ENCODE measurements at regions not wholly inside any gene's neighbourhood (a gene's known extent, or its start where the extent isn't known, plus 50 kb on each side); places are given as distances from the start of the nearest gene placed in this dataset.
A peak's percentile ranks its signal among the peaks of the same experiment; 100 is the strongest.
"Not testable (repeated sequence)": the region's sequence is repeated elsewhere in the genome, so short reads cannot be mapped to it uniquely, and the experiment has no call there.

GRCh38 chr6:27812078-27812804 is 100.0 kb downstream of the OR2B2 start:
- no peak for DNase-seq
- H3K27ac ChIP-seq (ENCODE audit: insufficient read depth, low read length, poor library complexity, severe bottlenecking): no peak overlapping the region
- no peaks in the 10 kb centered on the region for H3K27me3 ChIP-seq (replicated peaks; ENCODE audit: control insufficient read depth, insufficient read depth, low read length, poor library complexity, severe bottlenecking)
- no peaks in the 10 kb centered on the region for H3K36me3 ChIP-seq (ENCODE audit: control insufficient read depth, insufficient read depth, low read length)
- no peaks in the 10 kb centered on the region for H3K9me3 ChIP-seq (ENCODE audit: control insufficient read depth, low read length)
- peaks cover 16% of the 10 kb centered on the region for H3K4me1 ChIP-seq (ENCODE audit: control insufficient read depth, insufficient read depth, low read length, poor library complexity, severe bottlenecking)
- no peak overlapping the region for H3K4me3 ChIP-seq (ENCODE audit: insufficient read depth, low read depth, low read length, poor library complexity, severe bottlenecking)

DNA sequence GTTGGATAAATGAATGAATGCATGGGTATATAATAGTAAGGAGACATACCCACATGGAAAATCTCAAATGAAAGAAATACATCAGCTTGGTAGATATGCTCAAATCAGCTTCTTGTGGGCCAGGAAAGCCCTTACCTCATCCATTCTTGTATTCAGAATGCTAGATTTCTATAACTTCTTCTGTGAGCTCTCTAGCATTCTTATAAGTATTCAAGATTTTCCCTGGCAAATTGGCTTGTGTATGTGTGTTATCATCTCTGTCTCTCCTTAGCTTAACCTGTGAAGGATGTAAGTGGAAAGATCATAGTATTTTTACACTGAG is 100.8 kb downstream of the OR2B2 start:
- H3K27ac ChIP-seq (ENCODE audit: insufficient read depth, low read length, poor library complexity, severe bottlenecking): no peak overlapping the region
- no peak for DNase-seq
- H3K9me3 ChIP-seq (ENCODE audit: control insufficient read depth, low read length): no peaks in the 10 kb centered on the region
- H3K36me3 ChIP-seq (ENCODE audit: control insufficient read depth, insufficient read depth, low read length): no peaks in the 10 kb centered on the region
- no peak overlapping the region for H3K4me3 ChIP-seq (ENCODE audit: insufficient read depth, low read depth, low read length, poor library complexity, severe bottlenecking)
- H3K27me3 ChIP-seq (replicated peaks; ENCODE audit: control insufficient read depth, insufficient read depth, low read length, poor library complexity, severe bottlenecking): no peaks in the 10 kb centered on the region
- H3K4me1 ChIP-seq (ENCODE audit: control insufficient read depth, insufficient read depth, low read length, poor library complexity, severe bottlenecking): peaks cover 21% of the 10 kb centered on the region

GRCh38 chr6:27810768-27811450 is 101.3 kb downstream of the OR2B2 start:
- H3K27ac ChIP-seq (ENCODE audit: insufficient read depth, low read length, poor library complexity, severe bottlenecking): peak overlapping the region; percentile 76
- H3K4me1 ChIP-seq (ENCODE audit: control insufficient read depth, insufficient read depth, low read length, poor library complexity, severe bottlenecking): peaks cover 21% of the 10 kb centered on the region
- H3K36me3 ChIP-seq (ENCODE audit: control insufficient read depth, insufficient read depth, low read length): no peaks in the 10 kb centered on the region
- DNase-seq: no peak
- H3K9me3 ChIP-seq (ENCODE audit: control insufficient read depth, low read length): no peaks in the 10 kb centered on the region
- no peaks in the 10 kb centered on the region for H3K27me3 ChIP-seq (replicated peaks; ENCODE audit: control insufficient read depth, insufficient read depth, low read length, poor library complexity, severe bottlenecking)
- H3K4me3 ChIP-seq (ENCODE audit: insufficient read depth, low read depth, low read length, poor library complexity, severe bottlenecking): peak overlapping the region; percentile 80

DNA sequence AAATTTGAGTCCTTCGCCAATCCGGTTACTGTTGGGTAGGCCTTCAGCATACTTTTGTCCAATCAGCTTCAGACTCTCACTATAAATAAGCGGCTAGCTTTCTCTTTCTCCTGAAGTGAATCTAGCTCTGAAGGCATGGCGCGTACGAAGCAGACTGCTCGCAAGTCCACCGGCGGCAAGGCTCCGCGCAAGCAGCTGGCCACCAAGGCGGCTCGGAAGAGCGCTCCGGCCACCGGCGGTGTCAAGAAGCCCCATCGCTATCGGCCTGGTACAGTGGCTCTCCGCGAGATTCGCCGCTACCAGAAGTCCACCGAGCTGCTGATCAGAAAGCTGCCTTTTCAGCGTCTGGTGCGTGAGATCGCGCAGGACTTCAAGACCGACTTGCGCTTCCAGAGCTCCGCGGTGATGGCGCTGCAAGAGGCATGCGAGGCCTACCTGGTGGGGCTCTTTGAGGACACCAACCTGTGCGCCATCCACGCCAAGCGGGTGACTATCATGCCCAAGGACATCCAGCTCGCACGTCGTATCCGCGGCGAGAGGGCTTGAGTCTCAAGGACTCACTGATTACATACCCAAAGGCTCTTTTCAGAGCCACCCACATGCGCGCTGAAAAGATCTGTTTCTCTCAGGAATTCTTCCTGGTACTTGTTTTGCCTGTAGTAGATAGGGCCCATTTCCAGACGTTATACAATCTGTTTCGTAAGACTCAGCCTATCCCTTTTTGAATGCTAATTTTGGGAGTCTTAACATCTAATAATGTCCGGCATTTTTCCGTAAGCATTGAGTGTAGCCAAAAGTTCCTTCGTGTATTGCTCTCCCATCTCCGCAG is 102.0 kb downstream of the OR2B2 start:
- H3K27me3 ChIP-seq (replicated peaks; ENCODE audit: control insufficient read depth, insufficient read depth, low read length, poor library complexity, severe bottlenecking): no peaks in the 10 kb centered on the region
- DNase-seq: peak; percentile 59 to 72 (median 61)
- peak overlapping the region; percentile 76 for H3K27ac ChIP-seq (ENCODE audit: insufficient read depth, low read length, poor library complexity, severe bottlenecking)
- no peaks in the 10 kb centered on the region for H3K36me3 ChIP-seq (ENCODE audit: control insufficient read depth, insufficient read depth, low read length)
- H3K4me3 ChIP-seq (ENCODE audit: insufficient read depth, low read depth, low read length, poor library complexity, severe bottlenecking): peak overlapping the region; percentile 80
- peaks cover 21% of the 10 kb centered on the region for H3K4me1 ChIP-seq (ENCODE audit: control insufficient read depth, insufficient read depth, low read length, poor library complexity, severe bottlenecking)
- H3K9me3 ChIP-seq (ENCODE audit: control insufficient read depth, low read length): no peaks in the 10 kb centered on the region

DNA sequence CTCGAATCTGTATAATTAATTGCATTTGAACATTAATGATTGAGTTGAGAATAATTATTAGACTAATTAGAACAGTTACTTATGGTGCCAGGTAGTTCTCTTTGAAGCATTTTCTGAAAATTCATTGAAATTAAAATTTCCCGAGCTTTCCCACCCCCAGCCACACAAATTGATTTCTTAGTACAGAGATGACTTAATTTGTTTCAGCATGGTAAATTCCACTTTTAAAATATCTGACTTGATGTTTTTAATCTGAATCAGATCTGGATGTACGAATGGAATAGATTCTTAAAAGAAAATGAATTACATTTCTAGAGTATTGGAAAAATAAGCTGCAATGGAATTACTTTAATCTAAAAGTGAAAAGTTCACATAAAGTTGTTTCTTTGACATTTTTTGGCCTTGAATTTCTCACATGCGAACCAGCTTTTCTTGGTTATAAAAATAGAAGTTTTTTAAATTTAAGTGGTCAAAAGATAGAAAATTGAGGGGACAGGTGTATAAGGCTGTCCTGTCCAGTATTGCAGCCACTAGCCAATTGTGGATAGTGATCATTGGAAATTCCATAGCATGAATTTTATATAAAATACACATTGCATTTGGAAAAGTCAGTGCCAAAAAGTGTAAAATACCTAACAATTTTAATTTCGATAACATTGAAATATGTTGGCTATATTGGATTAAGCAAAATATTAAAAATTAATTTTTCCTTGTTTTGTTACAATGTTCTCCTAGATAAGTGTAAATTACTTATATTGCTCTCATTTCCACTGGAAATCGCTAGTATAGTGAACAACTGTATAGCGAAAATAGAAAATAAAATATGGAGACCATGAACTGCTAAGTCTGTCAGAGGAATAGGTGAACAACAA is 102.9 kb downstream of the OR2B2 start:
- Histone ChIP-seq H3K27ac (ENCODE audit: insufficient read depth, low read length, poor library complexity, severe bottlenecking) (peak overlapping the region; percentile 76), H3K9me3 (ENCODE audit: control insufficient read depth, low read length) (no peaks in the 10 kb centered on the region), H3K4me1 (ENCODE audit: control insufficient read depth, insufficient read depth, low read length, poor library complexity, severe bottlenecking) (peaks cover 18% of the 10 kb centered on the region), H3K27me3 (replicated peaks; ENCODE audit: control insufficient read depth, insufficient read depth, low read length, poor library complexity, severe bottlenecking) (no peaks in the 10 kb centered on the region), H3K4me3 (ENCODE audit: insufficient read depth, low read depth, low read length, poor library complexity, severe bottlenecking) (peak overlapping the region; percentile 80), H3K36me3 (ENCODE audit: control insufficient read depth, insufficient read depth, low read length) (no peaks in the 10 kb centered on the region)
- DNase-seq: no peak

- H3K4me3 ChIP-seq (ENCODE audit: insufficient read depth, low read depth, low read length, poor library complexity, severe bottlenecking): peak overlapping the region; percentile 55
- not testable (repeated sequence) for H3K27me3 ChIP-seq (replicated peaks; ENCODE audit: control insufficient read depth, insufficient read depth, low read length, poor library complexity, severe bottlenecking); H3K9me3 ChIP-seq (ENCODE audit: control insufficient read depth, low read length); DNase-seq; H3K36me3 ChIP-seq (ENCODE audit: control insufficient read depth, insufficient read depth, low read length)
- H3K27ac ChIP-seq (ENCODE audit: insufficient read depth, low read length, poor library complexity, severe bottlenecking): peak overlapping the region; percentile 69
- peaks cover 18% of the 10 kb centered on the region for H3K4me1 ChIP-seq (ENCODE audit: control insufficient read depth, insufficient read depth, low read length, poor library complexity, severe bottlenecking)
Observed at GRCh38 chr6:27808242-27809066, 103.7 kb downstream of the OR2B2 start.

GRCh38 chr6:27807441-27808241 is 104.6 kb downstream of the OR2B2 start:
- Histone ChIP-seq H3K4me1 (ENCODE audit: control insufficient read depth, insufficient read depth, low read length, poor library complexity, severe bottlenecking) (peaks cover 18% of the 10 kb centered on the region), H3K4me3 (ENCODE audit: insufficient read depth, low read depth, low read length, poor library complexity, severe bottlenecking) (peak overlapping the region; percentile 55), H3K27ac (ENCODE audit: insufficient read depth, low read length, poor library complexity, severe bottlenecking) (peak overlapping the region; percentile 69)
- not testable (repeated sequence) for H3K9me3 ChIP-seq (ENCODE audit: control insufficient read depth, low read length); H3K36me3 ChIP-seq (ENCODE audit: control insufficient read depth, insufficient read depth, low read length); H3K27me3 ChIP-seq (replicated peaks; ENCODE audit: control insufficient read depth, insufficient read depth, low read length, poor library complexity, severe bottlenecking)
- DNase-seq: peak; percentile 58 to 74 (median 59)

GRCh38 chr6:27806981-27807440 is 105.2 kb downstream of the OR2B2 start:
- no peaks in the 10 kb centered on the region for H3K36me3 ChIP-seq (ENCODE audit: control insufficient read depth, insufficient read depth, low read length)
- no peak for DNase-seq
- no peaks in the 10 kb centered on the region for H3K9me3 ChIP-seq (ENCODE audit: control insufficient read depth, low read length)
- peak overlapping the region; percentile 69 for H3K27ac ChIP-seq (ENCODE audit: insufficient read depth, low read length, poor library complexity, severe bottlenecking)
- H3K27me3 ChIP-seq (replicated peaks; ENCODE audit: control insufficient read depth, insufficient read depth, low read length, poor library complexity, severe bottlenecking): no peaks in the 10 kb centered on the region
- peak overlapping the region; percentile 55 for H3K4me3 ChIP-seq (ENCODE audit: insufficient read depth, low read depth, low read length, poor library complexity, severe bottlenecking)
- peaks cover 18% of the 10 kb centered on the region for H3K4me1 ChIP-seq (ENCODE audit: control insufficient read depth, insufficient read depth, low read length, poor library complexity, severe bottlenecking)

Measured in effector memory CD4-positive, alpha-beta T cell (primary cell).